Gastrocnemius medialis (tissue), 4 donors: ENCODE measurements at regions not wholly inside any gene's neighbourhood (a gene's known extent, or its start where the extent isn't known, plus 50 kb on each side); places are given as distances from the start of the nearest gene placed in this dataset.

Experiments used
- ATAC-seq, 2 donors: fragments of 150-250 bp; one replicate each; pipeline ENCODE4 v1.9.1; 2016
- DNase-seq, 2 donors: peaks; one replicate each; pipeline ENCODE4 v3.0.0-alpha.2; 2019
- H3K27ac ChIP-seq, 4 donors: fragments of 200-600 bp; sonication (generic); 1 replicate in 1 of 4; 2 replicates in 3 of 4; pipeline ENCODE4 v1.5.1; 2016 to 2018; ENCODE audit warnings: mild to moderate bottlenecking in 2 of 4, moderate library complexity in 1 of 4
- H3K27me3 ChIP-seq, 3 donors: fragments of 200-600 bp; sonication (generic) in 2 of 3; 1 replicate in 1 of 3; 2 replicates in 2 of 3; pipeline versions ENCODE4 v1.5.1 to v1.6.0; 2016 to 2019; ENCODE audit warnings: mild to moderate bottlenecking in 1 of 3, moderate library complexity in 1 of 3
- H3K36me3 ChIP-seq, 2 donors: fragments of 200-600 bp; sonication (generic) in 1 of 2; one replicate each; pipeline ENCODE4 v1.5.1; 2017 to 2018
- H3K4me1 ChIP-seq, 2 donors: fragments of 200-600 bp; sonication (generic) in 1 of 2; one replicate each; pipeline ENCODE4 v1.5.1; 2016 to 2017; ENCODE audit warnings: mild to moderate bottlenecking in 2 of 2
- H3K4me3 ChIP-seq, 4 donors: fragments of 200-600 bp; sonication (generic) in 3 of 4; 1 replicate in 1 of 4; 2 replicates in 3 of 4; pipeline ENCODE4 v1.5.1; 2016 to 2019; ENCODE audit warnings: mild to moderate bottlenecking in 2 of 4
- H3K9me3 ChIP-seq, 3 donors: fragments of 200-600 bp; sonication (generic) in 2 of 3; 1 replicate in 1 of 3; 2 replicates in 2 of 3; pipeline ENCODE4 v1.5.1; 2016 to 2019
- POLR2A ChIP-seq, 2 donors: fragments of 450-650 bp; IDR thresholded peaks; one replicate each; pipeline ENCODE4 v1.6.1; 2017; ENCODE audit warnings: antibody characterized with exemption in 2 of 2, mild to moderate bottlenecking in 2 of 2, moderate library complexity in 2 of 2
- in situ Hi-C, 4 donors: fragments of 200-750 bp; cut with MboI; loops; one replicate each; pipeline versions ENCODE4 v1.15.0 to v1.8.0; 2017; ENCODE audit warnings: low sequenced_read_pairs in 4 of 4
- intact Hi-C: fragments of 100-400 bp; cut with DNase I; formaldehyde crosslinking; loops from one replicate; pipeline ENCODE4 v1.15.1; 2023; ENCODE audit warnings: low total_unique reads
- TF ChIP-seq, protein P1 (sequence below), 5 experiments: fragments of 450-650 bp in 3 of 5; fragments of 200-600 bp in 2 of 5; sonication (generic) in 2 of 5; IDR thresholded peaks in 4 of 5; conservative IDR thresholded peaks in 1 of 5; 1 replicate in 4 of 5; 2 replicates in 1 of 5; pipeline ENCODE4 v1.5.1; 2016 to 2019; ENCODE audit warnings: antibody characterized with exemption in 5 of 5, mild to moderate bottlenecking in 3 of 5, moderate library complexity in 3 of 5

DNA sequence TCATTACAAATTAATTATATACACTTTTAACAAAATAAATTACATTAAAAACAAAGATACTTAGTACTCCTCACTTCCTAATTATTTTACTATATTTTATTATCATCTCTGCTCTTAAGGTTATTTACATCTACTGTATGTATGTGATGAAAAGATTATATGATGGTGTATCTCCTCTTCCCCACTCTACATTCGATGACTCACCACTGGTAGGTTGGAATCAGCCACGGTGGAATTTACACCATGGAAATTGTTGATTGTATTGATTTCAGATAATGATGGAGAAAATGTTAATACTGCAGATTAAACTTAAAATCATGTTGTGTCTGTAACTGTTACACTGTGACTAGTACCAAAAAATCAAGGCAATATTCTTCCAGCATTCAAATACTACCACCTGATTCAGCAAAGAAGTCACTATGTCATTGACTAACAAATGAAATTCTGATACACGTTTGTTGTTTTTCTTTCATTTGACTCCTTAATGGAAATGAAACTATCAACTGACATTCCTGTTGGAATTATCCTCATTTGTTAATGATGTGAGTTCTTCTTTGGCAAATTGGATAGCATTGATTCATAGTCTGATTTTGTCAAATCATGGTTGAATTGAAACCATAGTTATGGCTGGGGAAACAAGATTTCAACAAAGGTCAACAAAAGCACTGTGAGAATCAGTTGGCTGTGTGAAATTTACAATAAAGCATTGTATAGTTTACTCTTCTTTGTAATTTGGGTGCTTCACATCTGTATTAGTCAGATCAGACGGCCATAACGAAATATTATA lies 69.0 kb upstream of the NLK start:
- H3K4me3 ChIP-seq = no peak overlapping the region
- no peaks in the 10 kb centered on the region for H3K4me1 ChIP-seq
- H3K27ac ChIP-seq = no peak overlapping the region
- intact Hi-C loops (no loop called here), in situ Hi-C loops (no loop called here)
- no peak for TF ChIP-seq POLR2A (IDR thresholded peaks at IDR 0.05)
- TF ChIP-seq, protein P1, sequence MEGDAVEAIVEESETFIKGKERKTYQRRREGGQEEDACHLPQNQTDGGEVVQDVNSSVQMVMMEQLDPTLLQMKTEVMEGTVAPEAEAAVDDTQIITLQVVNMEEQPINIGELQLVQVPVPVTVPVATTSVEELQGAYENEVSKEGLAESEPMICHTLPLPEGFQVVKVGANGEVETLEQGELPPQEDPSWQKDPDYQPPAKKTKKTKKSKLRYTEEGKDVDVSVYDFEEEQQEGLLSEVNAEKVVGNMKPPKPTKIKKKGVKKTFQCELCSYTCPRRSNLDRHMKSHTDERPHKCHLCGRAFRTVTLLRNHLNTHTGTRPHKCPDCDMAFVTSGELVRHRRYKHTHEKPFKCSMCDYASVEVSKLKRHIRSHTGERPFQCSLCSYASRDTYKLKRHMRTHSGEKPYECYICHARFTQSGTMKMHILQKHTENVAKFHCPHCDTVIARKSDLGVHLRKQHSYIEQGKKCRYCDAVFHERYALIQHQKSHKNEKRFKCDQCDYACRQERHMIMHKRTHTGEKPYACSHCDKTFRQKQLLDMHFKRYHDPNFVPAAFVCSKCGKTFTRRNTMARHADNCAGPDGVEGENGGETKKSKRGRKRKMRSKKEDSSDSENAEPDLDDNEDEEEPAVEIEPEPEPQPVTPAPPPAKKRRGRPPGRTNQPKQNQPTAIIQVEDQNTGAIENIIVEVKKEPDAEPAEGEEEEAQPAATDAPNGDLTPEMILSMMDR (IDR thresholded peaks at IDR 0.05 in 4 of 5, conservative IDR thresholded peaks at IDR 0.05 in 1 of 5) = no peak
- ATAC-seq (no peak), DNase-seq (no peak)
- H3K9me3 ChIP-seq = no peaks in the 10 kb centered on the region
- H3K36me3 ChIP-seq = no peaks in the 10 kb centered on the region
- no peaks in the 10 kb centered on the region for H3K27me3 ChIP-seq

DNA sequence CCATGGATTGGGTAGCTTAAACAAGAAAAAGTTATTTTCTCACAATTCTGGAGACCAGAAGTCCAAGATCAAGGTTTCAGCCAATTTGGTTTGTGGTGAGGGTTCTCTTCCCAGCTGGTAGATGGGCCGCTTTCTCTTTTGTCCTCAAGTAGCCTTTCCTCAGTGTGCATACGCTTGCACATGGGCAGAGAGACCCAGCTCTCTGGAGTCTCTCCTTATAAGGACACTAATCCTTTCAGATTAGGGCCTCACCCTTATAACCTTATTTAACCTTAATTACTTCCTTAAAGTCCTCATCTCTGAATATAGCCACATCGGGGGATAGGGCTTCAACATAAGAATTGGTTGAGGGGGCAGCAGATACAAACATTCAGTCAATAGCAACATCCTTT lies 68.4 kb upstream of the NLK start:
- TF ChIP-seq, protein P1 (IDR thresholded peaks at IDR 0.05 in 4 of 5, conservative IDR thresholded peaks at IDR 0.05 in 1 of 5) = no peak
- no peak for TF ChIP-seq POLR2A (IDR thresholded peaks at IDR 0.05)
- intact Hi-C loops = no loop called here

DNA sequence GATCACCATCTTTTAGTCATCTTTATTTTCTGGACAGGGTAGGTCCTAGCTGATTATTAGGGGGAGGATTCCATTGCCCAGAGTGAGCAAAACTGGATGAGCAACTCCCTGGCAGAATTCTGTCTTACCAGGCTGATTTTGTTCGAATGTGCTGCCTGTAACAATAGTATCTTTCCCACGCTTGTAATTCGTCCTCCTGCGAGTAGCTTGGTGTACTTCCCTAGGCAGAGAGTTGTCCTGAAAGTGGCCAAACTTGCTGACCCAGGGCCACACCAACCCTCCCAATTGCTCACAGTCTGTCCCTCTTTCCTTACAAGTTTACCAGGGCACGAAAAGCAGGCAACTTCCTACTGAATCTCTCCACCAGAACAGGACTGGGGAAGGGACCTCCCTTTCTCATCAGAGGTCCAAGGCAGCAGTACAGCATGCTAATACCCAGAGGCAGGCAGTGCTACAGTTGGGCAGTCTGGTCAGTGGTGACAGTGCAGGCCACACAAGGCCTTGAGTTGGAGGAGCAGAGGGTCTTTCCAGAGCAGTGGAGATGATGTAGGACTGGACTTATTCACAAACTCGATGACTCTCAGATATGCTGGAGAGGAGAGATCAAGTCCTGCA lies 67.8 kb upstream of the NLK start:
- intact Hi-C loops = no loop called here
- Histone ChIP-seq H3K36me3 (no peaks in the 10 kb centered on the region), H3K4me1 (no peaks in the 10 kb centered on the region), H3K9me3 (no peaks in the 10 kb centered on the region), H3K27me3 (no peaks in the 10 kb centered on the region), H3K4me3 (no peak overlapping the region), H3K27ac (no peak overlapping the region)
- no peak for ATAC-seq
- no peak for TF ChIP-seq POLR2A (IDR thresholded peaks at IDR 0.05)
- TF ChIP-seq, protein P1 (IDR thresholded peaks at IDR 0.05 in 4 of 5, conservative IDR thresholded peaks at IDR 0.05 in 1 of 5) = no peak
- in situ Hi-C loops = loop anchor here in 1 of 4 donors (25.0 kb wide), 1 partner anchor 113 kb away; no protein-coding TSS in a partner anchor
- no peak for DNase-seq

More for the DNA sequence above, 68.4 kb upstream of the NLK start:
- Histone ChIP-seq H3K36me3 (no peaks in the 10 kb centered on the region), H3K4me1 (no peaks in the 10 kb centered on the region), H3K27ac (no peak overlapping the region), H3K9me3 (no peaks in the 10 kb centered on the region), H3K27me3 (no peaks in the 10 kb centered on the region), H3K4me3 (no peak overlapping the region)
- in situ Hi-C loops = no loop called here
- DNase-seq (no peak), ATAC-seq (no peak)

DNA sequence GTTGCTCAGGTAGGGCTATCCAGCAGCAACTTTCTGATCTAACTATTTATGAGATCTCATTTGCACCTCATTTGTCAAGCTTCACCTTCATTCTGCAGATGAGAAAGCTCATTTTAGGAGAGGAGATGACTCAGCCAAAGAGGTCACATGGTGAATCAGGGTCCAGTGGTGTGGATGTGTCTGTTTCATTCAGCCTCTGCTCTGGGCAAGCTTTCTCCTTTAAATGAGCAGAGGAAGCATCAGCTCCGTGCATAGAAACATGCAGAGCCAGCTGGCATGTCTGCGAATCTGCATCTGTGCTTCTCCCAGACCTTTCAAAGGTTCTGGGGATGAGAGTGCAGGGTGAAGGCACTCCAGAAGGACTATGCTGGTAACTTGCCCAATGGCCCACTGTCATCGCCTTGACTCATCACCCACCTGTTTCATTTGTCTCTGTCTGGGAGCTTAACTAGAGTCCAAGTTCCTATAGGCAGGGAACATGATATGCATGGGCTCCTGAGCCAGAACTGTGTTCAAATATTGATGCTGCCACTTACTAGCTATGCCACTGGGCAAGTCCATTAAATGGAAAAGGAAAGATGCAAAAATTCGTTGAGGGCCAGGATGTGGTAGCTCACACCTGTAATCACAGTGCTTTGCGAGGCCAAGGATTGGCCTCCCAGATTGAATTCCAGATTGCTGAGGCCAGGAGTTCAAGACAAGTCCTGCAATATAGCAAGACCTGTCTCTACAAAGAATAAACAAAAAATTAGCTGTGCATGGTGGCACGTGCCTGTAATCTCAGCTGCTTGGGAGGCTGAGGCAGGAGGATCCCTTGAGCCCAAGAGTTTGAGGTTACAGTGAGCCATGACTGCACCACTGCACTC lies 67.1 kb upstream of the NLK start:
- Histone ChIP-seq H3K4me1 (no peaks in the 10 kb centered on the region), H3K9me3 (no peaks in the 10 kb centered on the region), H3K27ac (no peak overlapping the region), H3K27me3 (no peaks in the 10 kb centered on the region), H3K36me3 (no peaks in the 10 kb centered on the region), H3K4me3 (no peak overlapping the region)
- no peak for DNase-seq
- no peak for ATAC-seq
- in situ Hi-C loops (loop anchor here in 1 of 4 donors (25.0 kb wide), 1 partner anchor 112 kb away; no protein-coding TSS in a partner anchor), intact Hi-C loops (no loop called here)
- TF ChIP-seq, protein P1 (IDR thresholded peaks at IDR 0.05 in 4 of 5, conservative IDR thresholded peaks at IDR 0.05 in 1 of 5) = no peak
- TF ChIP-seq POLR2A (IDR thresholded peaks at IDR 0.05) = no peak
